ENCODE measurements at regions not wholly inside any gene's neighbourhood (a gene's known extent, or its start where the extent isn't known, plus 50 kb on each side); places are given as distances from the start of the nearest gene placed in this dataset.

DNA sequence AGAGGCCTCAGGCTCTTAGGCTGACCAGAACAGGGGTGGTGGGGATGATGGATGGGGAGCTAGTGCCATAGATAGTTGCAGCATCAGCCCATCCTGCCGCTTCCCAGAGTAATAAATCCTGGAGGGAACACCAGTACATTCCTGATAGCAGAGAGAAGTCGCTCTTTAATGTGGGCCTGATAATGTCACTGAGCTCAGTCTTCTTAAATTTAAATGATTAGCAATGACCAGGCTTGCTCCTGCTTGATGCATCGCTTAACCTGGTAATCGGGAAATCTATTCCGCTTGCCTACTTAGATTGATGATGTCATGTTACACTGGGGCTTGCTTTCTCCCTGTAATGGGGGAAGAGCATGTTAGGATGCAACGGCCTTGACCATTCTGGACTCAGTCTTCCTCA is 218.6 kb upstream of the PLXNA2 start:
- H3K4me2 ChIP-seq (ENCODE audit: low read length, poor library complexity, severe bottlenecking), result no peak overlapping the region
- no peak overlapping the region for H2AK5ac ChIP-seq (ENCODE audit: low read length, severe bottlenecking)
- no peak overlapping the region for H4K8ac ChIP-seq (ENCODE audit: low read length)
- no peaks in the 10 kb centered on the region for H3K79me1 ChIP-seq (replicated peaks; ENCODE audit: low read length, poor library complexity, severe bottlenecking)
- H3K9ac ChIP-seq (ENCODE audit: low read length), result no peak overlapping the region
- no peaks in the 10 kb centered on the region for H3K9me3 ChIP-seq (ENCODE audit: control insufficient read depth, low read length)
- H3K23ac ChIP-seq (ENCODE audit: low read length in 2 of 2), result no peak overlapping the region
- H3K27me3 ChIP-seq (ENCODE audit: control insufficient read depth in 1 of 2, insufficient read depth in 1 of 2, low read length in 2 of 2), result peaks cover 0 to 3% of the 10 kb centered on the region in 2 experiments
- H2BK120ac ChIP-seq (ENCODE audit: low read depth, low read length), result no peak overlapping the region
- no peaks in the 10 kb centered on the region for H3K36me3 ChIP-seq (ENCODE audit: control insufficient read depth in 1 of 2, insufficient read depth in 2 of 2, low read depth in 1 of 2, low read length in 2 of 2)
- WGBS, result 78% methylated on average over 6 of the region's 6 CpGs
- no peak overlapping the region for H3K4me3 ChIP-seq (ENCODE audit: insufficient read depth in 1 of 2, low read depth in 1 of 2, low read length in 2 of 2)
- H3K27ac ChIP-seq (ENCODE audit: low read length, poor library complexity, severe bottlenecking), result no peak overlapping the region
- no peak overlapping the region for H2BK15ac ChIP-seq (ENCODE audit: low read depth, poor library complexity, severe bottlenecking)
- DNase-seq, result no peak
- H2BK5ac ChIP-seq (ENCODE audit: low read depth, low read length, poor library complexity, severe bottlenecking), result no peak overlapping the region
- H2AFZ ChIP-seq (ENCODE audit: low read depth, low read length), result no peak overlapping the region
- no peak overlapping the region for H3K14ac ChIP-seq (ENCODE audit: low read length in 2 of 2)
- H2BK12ac ChIP-seq (ENCODE audit: low read length in 2 of 2), result no peak overlapping the region
- H3K18ac ChIP-seq (ENCODE audit: low read depth in 1 of 2, low read length in 2 of 2), result no peak overlapping the region
- H3K4ac ChIP-seq (ENCODE audit: low read depth in 1 of 2, low read length in 2 of 2), result no peak overlapping the region
- H4K91ac ChIP-seq (ENCODE audit: low read length), result no peak overlapping the region
- no peaks in the 10 kb centered on the region for H3K4me1 ChIP-seq (ENCODE audit: control insufficient read depth, insufficient read depth, low read depth, low read length)

DNA sequence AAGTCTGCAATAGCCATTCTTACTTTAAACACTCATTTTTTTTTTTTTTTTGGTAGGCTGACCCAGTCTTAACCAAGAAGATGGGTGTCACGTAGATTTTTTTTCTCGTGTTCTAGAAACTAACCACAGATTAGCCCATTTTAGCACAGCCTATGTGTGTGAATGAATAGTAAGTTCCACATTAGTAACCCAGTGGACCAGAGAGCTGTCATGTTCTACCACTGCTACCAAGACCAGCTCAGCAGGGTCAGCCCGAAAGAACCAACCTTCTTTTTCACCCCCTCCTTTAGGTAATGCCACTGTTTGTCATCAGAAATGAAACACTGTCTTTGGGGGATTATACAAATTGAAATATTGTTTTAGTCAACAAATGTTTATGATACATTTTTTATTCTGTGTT is 221.1 kb upstream of the PLXNA2 start:
- Histone ChIP-seq H2BK15ac (ENCODE audit: low read depth, poor library complexity, severe bottlenecking) (no peak overlapping the region), H3K18ac (ENCODE audit: low read depth in 1 of 2, low read length in 2 of 2) (no peak overlapping the region), H4K8ac (ENCODE audit: low read length) (no peak overlapping the region), H3K4me1 (ENCODE audit: control insufficient read depth, insufficient read depth, low read depth, low read length) (no peaks in the 10 kb centered on the region), H2AFZ (ENCODE audit: low read depth, low read length) (no peak overlapping the region), H4K91ac (ENCODE audit: low read length) (no peak overlapping the region), H2AK5ac (ENCODE audit: low read length, severe bottlenecking) (no peak overlapping the region), H2BK12ac (ENCODE audit: low read length in 2 of 2) (no peak overlapping the region), H3K23ac (ENCODE audit: low read length in 2 of 2) (no peak overlapping the region), H3K14ac (ENCODE audit: low read length in 2 of 2) (no peak overlapping the region), H2BK5ac (ENCODE audit: low read depth, low read length, poor library complexity, severe bottlenecking) (no peak overlapping the region), H2BK120ac (ENCODE audit: low read depth, low read length) (no peak overlapping the region), H3K9me3 (ENCODE audit: control insufficient read depth, low read length) (no peaks in the 10 kb centered on the region), H3K9ac (ENCODE audit: low read length) (no peak overlapping the region), H3K27ac (ENCODE audit: low read length, poor library complexity, severe bottlenecking) (no peak overlapping the region), H3K27me3 (ENCODE audit: control insufficient read depth in 1 of 2, insufficient read depth in 1 of 2, low read length in 2 of 2) (peaks cover 0 to 3% of the 10 kb centered on the region in 2 experiments), H3K4ac (ENCODE audit: low read depth in 1 of 2, low read length in 2 of 2) (no peak overlapping the region), H3K79me1 (replicated peaks; ENCODE audit: low read length, poor library complexity, severe bottlenecking) (no peaks in the 10 kb centered on the region), H3K4me3 (ENCODE audit: insufficient read depth in 1 of 2, low read depth in 1 of 2, low read length in 2 of 2) (no peak overlapping the region), H3K36me3 (ENCODE audit: control insufficient read depth in 1 of 2, insufficient read depth in 2 of 2, low read depth in 1 of 2, low read length in 2 of 2) (no peaks in the 10 kb centered on the region), H3K4me2 (ENCODE audit: low read length, poor library complexity, severe bottlenecking) (no peak overlapping the region)
- DNase-seq, result no peak
- WGBS, result 83% methylated on average over 1 of the region's 3 CpGs

DNA sequence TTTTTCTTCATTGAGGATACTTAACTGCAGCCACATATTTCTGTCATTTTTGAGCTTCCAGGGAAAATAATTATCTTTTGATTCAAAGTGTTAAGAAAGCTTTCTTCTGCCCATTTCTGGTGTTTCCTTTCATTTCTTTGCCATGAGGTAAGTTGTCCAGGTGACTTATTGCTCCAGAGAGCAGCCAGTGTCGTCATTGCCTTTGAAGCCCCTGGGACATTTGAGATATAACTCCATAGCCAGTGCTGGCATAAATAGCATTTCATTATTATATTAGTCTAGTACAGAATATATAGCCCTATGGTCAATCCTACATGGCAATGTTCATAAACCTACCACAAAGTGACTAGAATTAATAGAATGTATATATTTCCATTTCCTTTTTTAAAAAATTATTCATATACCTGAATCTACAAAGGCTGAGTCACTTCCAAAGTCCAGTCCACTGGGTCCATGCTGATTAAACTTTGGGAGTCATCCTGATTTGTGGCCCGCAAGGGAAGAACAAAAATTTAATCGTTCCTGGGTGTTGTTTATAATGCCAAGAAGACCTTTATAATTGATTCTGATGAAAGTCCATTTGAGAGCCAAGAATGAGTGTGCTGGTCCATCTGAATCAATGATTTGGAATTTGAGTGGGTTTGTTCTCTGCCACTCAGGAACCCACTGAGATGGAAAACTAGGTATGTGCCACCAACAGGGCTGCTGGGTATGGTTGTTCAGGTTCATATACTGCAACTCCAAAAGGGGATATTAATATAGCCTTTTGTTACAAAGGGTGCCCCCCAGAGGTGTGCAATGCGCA is 221.8 kb upstream of the PLXNA2 start:
- no peak for DNase-seq
- H3K18ac ChIP-seq (ENCODE audit: low read depth in 1 of 2, low read length in 2 of 2), result no peak overlapping the region
- H2BK12ac ChIP-seq (ENCODE audit: low read length in 2 of 2), result no peak overlapping the region
- no peak overlapping the region for H3K9ac ChIP-seq (ENCODE audit: low read length)
- peaks cover 0 to 3% of the 10 kb centered on the region in 2 experiments for H3K27me3 ChIP-seq (ENCODE audit: control insufficient read depth in 1 of 2, insufficient read depth in 1 of 2, low read length in 2 of 2)
- no peaks in the 10 kb centered on the region for H3K79me1 ChIP-seq (replicated peaks; ENCODE audit: low read length, poor library complexity, severe bottlenecking)
- H2AFZ ChIP-seq (ENCODE audit: low read depth, low read length), result no peak overlapping the region
- no peaks in the 10 kb centered on the region for H3K36me3 ChIP-seq (ENCODE audit: control insufficient read depth in 1 of 2, insufficient read depth in 2 of 2, low read depth in 1 of 2, low read length in 2 of 2)
- no peak overlapping the region for H3K27ac ChIP-seq (ENCODE audit: low read length, poor library complexity, severe bottlenecking)
- H3K4ac ChIP-seq (ENCODE audit: low read depth in 1 of 2, low read length in 2 of 2), result no peak overlapping the region
- H3K14ac ChIP-seq (ENCODE audit: low read length in 2 of 2), result no peak overlapping the region
- H3K4me2 ChIP-seq (ENCODE audit: low read length, poor library complexity, severe bottlenecking), result no peak overlapping the region
- H2BK120ac ChIP-seq (ENCODE audit: low read depth, low read length), result no peak overlapping the region
- H3K23ac ChIP-seq (ENCODE audit: low read length in 2 of 2), result no peak overlapping the region
- H2BK5ac ChIP-seq (ENCODE audit: low read depth, low read length, poor library complexity, severe bottlenecking), result no peak overlapping the region
- H3K9me3 ChIP-seq (ENCODE audit: control insufficient read depth, low read length), result no peaks in the 10 kb centered on the region
- no peaks in the 10 kb centered on the region for H3K4me1 ChIP-seq (ENCODE audit: control insufficient read depth, insufficient read depth, low read depth, low read length)
- H4K8ac ChIP-seq (ENCODE audit: low read length), result no peak overlapping the region
- H4K91ac ChIP-seq (ENCODE audit: low read length), result no peak overlapping the region
- H3K4me3 ChIP-seq (ENCODE audit: insufficient read depth in 1 of 2, low read depth in 1 of 2, low read length in 2 of 2), result no peak overlapping the region
- 80% methylated on average over 4 of the region's 4 CpGs for WGBS
- no peak overlapping the region for H2AK5ac ChIP-seq (ENCODE audit: low read length, severe bottlenecking)
- H2BK15ac ChIP-seq (ENCODE audit: low read depth, poor library complexity, severe bottlenecking), result no peak overlapping the region

- H3K4me3 ChIP-seq (ENCODE audit: insufficient read depth in 1 of 2, low read depth in 1 of 2, low read length in 2 of 2), result no peak overlapping the region
- H3K27me3 ChIP-seq (ENCODE audit: control insufficient read depth in 1 of 2, insufficient read depth in 1 of 2, low read length in 2 of 2), result peaks cover 0 to 3% of the 10 kb centered on the region in 2 experiments
- no peak overlapping the region for H3K4me2 ChIP-seq (ENCODE audit: low read length, poor library complexity, severe bottlenecking)
- no peak overlapping the region for H2BK15ac ChIP-seq (ENCODE audit: low read depth, poor library complexity, severe bottlenecking)
- H4K8ac ChIP-seq (ENCODE audit: low read length), result no peak overlapping the region
- H3K27ac ChIP-seq (ENCODE audit: low read length, poor library complexity, severe bottlenecking), result no peak overlapping the region
- no peaks in the 10 kb centered on the region for H3K9me3 ChIP-seq (ENCODE audit: control insufficient read depth, low read length)
- no peak overlapping the region for H2BK120ac ChIP-seq (ENCODE audit: low read depth, low read length)
- H3K79me1 ChIP-seq (replicated peaks; ENCODE audit: low read length, poor library complexity, severe bottlenecking), result no peaks in the 10 kb centered on the region
- no peak overlapping the region for H2BK12ac ChIP-seq (ENCODE audit: low read length in 2 of 2)
- H2BK5ac ChIP-seq (ENCODE audit: low read depth, low read length, poor library complexity, severe bottlenecking), result no peak overlapping the region
- no peak overlapping the region for H3K4ac ChIP-seq (ENCODE audit: low read depth in 1 of 2, low read length in 2 of 2)
- H3K9ac ChIP-seq (ENCODE audit: low read length), result no peak overlapping the region
- H3K36me3 ChIP-seq (ENCODE audit: control insufficient read depth in 1 of 2, insufficient read depth in 2 of 2, low read depth in 1 of 2, low read length in 2 of 2), result no peaks in the 10 kb centered on the region
- H3K14ac ChIP-seq (ENCODE audit: low read length in 2 of 2), result no peak overlapping the region
- H3K4me1 ChIP-seq (ENCODE audit: control insufficient read depth, insufficient read depth, low read depth, low read length), result no peaks in the 10 kb centered on the region
- no peak overlapping the region for H2AK5ac ChIP-seq (ENCODE audit: low read length, severe bottlenecking)
- 64% methylated on average over 4 of the region's 7 CpGs for WGBS
- H3K18ac ChIP-seq (ENCODE audit: low read depth in 1 of 2, low read length in 2 of 2), result no peak overlapping the region
- no peak overlapping the region for H3K23ac ChIP-seq (ENCODE audit: low read length in 2 of 2)
- no peak overlapping the region for H4K91ac ChIP-seq (ENCODE audit: low read length)
- no peak for DNase-seq
- no peak overlapping the region for H2AFZ ChIP-seq (ENCODE audit: low read depth, low read length)
Observed at GRCh38 chr1:208467151-208467780, 223.1 kb upstream of the PLXNA2 start.

Data from mesenchymal stem cell (in vitro differentiated cells and primary cell).